HL-60 (cell line): ENCODE measurements at regions not wholly inside any gene's neighbourhood (a gene's known extent, or its start where the extent isn't known, plus 50 kb on each side); places are given as distances from the start of the nearest gene placed in this dataset.

Experiments
- GABPA ChIP-seq: IDR thresholded peaks from 2 replicates; pipeline ENCODE4 v1.6.1; 2012; ENCODE audit warnings: low read depth
- POLR2AphosphoS5 ChIP-seq: IDR thresholded peaks from 2 replicates; pipeline ENCODE4 v1.6.1; 2012; ENCODE audit warnings: low read depth
- SPI1 ChIP-seq: IDR thresholded peaks from 2 replicates; pipeline ENCODE4 v1.6.1; 2012; ENCODE audit warnings: low read depth, mild to moderate bottlenecking, borderline replicate concordance
- TF ChIP-seq, protein P1 (sequence below): IDR thresholded peaks from one replicate; pipeline ENCODE4 v1.5.1; 2011; ENCODE audit warnings: low read length, control low read depth, inconsistent platforms; ENCODE audit not compliant: insufficient read depth
- TF ChIP-seq, protein P2 (sequence below): IDR thresholded peaks from 2 replicates; pipeline ENCODE4 v1.6.1; 2012; ENCODE audit warnings: low read depth; ENCODE audit not compliant: insufficient replicate concordance

DNA sequence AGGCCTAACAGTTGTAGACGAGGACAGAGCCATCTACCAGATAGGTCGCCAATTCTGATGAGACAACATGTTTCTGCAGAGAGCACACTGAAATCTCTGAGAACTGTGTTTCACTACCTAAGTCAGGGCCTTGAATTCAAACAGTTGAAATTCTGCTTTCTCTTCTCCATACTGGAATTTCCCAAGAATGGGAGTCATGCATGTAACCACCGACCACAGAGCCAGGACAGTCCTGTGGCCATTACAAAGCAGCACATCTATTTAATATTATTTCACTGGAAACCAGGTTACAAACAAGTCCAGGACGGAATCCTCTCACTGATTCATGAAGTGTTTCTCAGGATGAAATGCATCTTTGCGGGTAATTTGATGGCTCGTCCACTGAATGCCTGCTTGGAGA lies 62.0 kb upstream of the ST8SIA6 start:
- TF ChIP-seq, protein P1, sequence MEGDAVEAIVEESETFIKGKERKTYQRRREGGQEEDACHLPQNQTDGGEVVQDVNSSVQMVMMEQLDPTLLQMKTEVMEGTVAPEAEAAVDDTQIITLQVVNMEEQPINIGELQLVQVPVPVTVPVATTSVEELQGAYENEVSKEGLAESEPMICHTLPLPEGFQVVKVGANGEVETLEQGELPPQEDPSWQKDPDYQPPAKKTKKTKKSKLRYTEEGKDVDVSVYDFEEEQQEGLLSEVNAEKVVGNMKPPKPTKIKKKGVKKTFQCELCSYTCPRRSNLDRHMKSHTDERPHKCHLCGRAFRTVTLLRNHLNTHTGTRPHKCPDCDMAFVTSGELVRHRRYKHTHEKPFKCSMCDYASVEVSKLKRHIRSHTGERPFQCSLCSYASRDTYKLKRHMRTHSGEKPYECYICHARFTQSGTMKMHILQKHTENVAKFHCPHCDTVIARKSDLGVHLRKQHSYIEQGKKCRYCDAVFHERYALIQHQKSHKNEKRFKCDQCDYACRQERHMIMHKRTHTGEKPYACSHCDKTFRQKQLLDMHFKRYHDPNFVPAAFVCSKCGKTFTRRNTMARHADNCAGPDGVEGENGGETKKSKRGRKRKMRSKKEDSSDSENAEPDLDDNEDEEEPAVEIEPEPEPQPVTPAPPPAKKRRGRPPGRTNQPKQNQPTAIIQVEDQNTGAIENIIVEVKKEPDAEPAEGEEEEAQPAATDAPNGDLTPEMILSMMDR = no peak
- TF ChIP-seq GABPA (no peak), POLR2AphosphoS5 (no peak), SPI1 (no peak)
- TF ChIP-seq, protein P2, sequence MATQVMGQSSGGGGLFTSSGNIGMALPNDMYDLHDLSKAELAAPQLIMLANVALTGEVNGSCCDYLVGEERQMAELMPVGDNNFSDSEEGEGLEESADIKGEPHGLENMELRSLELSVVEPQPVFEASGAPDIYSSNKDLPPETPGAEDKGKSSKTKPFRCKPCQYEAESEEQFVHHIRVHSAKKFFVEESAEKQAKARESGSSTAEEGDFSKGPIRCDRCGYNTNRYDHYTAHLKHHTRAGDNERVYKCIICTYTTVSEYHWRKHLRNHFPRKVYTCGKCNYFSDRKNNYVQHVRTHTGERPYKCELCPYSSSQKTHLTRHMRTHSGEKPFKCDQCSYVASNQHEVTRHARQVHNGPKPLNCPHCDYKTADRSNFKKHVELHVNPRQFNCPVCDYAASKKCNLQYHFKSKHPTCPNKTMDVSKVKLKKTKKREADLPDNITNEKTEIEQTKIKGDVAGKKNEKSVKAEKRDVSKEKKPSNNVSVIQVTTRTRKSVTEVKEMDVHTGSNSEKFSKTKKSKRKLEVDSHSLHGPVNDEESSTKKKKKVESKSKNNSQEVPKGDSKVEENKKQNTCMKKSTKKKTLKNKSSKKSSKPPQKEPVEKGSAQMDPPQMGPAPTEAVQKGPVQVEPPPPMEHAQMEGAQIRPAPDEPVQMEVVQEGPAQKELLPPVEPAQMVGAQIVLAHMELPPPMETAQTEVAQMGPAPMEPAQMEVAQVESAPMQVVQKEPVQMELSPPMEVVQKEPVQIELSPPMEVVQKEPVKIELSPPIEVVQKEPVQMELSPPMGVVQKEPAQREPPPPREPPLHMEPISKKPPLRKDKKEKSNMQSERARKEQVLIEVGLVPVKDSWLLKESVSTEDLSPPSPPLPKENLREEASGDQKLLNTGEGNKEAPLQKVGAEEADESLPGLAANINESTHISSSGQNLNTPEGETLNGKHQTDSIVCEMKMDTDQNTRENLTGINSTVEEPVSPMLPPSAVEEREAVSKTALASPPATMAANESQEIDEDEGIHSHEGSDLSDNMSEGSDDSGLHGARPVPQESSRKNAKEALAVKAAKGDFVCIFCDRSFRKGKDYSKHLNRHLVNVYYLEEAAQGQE = no peak
